Heart right ventricle (tissue), 16 donors: ENCODE measurements at regions not wholly inside any gene's neighbourhood (a gene's known extent, or its start where the extent isn't known, plus 50 kb on each side); places are given as distances from the start of the nearest gene placed in this dataset.

Source experiments
- ATAC-seq, 8 donors: fragments of 200-7000 bp; cut with Tn5 transposase; one replicate each; pipeline ENCODE4 v1.9.1; 2020; ENCODE audit warnings: mild to moderate bottlenecking in 8 of 8, moderate library complexity in 8 of 8, moderate number of reproducible peaks in 1 of 8
- DNase-seq, 2 donors: peaks; one replicate each; pipeline ENCODE4 v3.0.0-alpha.2; 2020
- H3K27ac ChIP-seq, 10 donors: fragments of 200-600 bp; sonication (generic) in 2 of 10; one replicate each; pipeline versions ENCODE4 v1.5.0 to v1.8.0; 2020 to 2022; ENCODE audit warnings: mild to moderate bottlenecking in 3 of 10
- H3K27me3 ChIP-seq, 7 donors: fragments of 200-600 bp; one replicate each; pipeline ENCODE4 v1.8.0; 2021 to 2022; ENCODE audit warnings: mild to moderate bottlenecking in 2 of 7
- H3K36me3 ChIP-seq, 9 donors: fragments of 200-600 bp; sonication (generic) in 1 of 9; one replicate each; pipeline versions ENCODE4 v1.5.0 to v1.8.0; 2020 to 2022; ENCODE audit warnings: mild to moderate bottlenecking in 2 of 9
- H3K4me1 ChIP-seq, 9 donors: fragments of 200-600 bp; sonication (generic) in 1 of 9; one replicate each; pipeline versions ENCODE4 v1.5.0 to v1.8.0; 2020 to 2022; ENCODE audit warnings: mild to moderate bottlenecking in 4 of 9
- H3K4me3 ChIP-seq, 10 donors: fragments of 200-600 bp; sonication (generic) in 2 of 10; one replicate each; pipeline versions ENCODE4 v1.5.0 to v1.8.0; 2020 to 2022; ENCODE audit warnings: mild to moderate bottlenecking in 7 of 10, moderate library complexity in 2 of 10
- H3K9me3 ChIP-seq, 11 donors: fragments of 200-600 bp in 10 of 11; sonication (generic) in 2 of 11; one replicate each; pipeline versions ENCODE4 v1.5.0 to v1.8.0; 2013 to 2022; ENCODE audit warnings: mild to moderate bottlenecking in 2 of 11, control low read depth in 1 of 11, moderate library complexity in 1 of 11
- WGBS, 2 donors: extraction: QIAGEN DNeasy Blood & Tissue Kit; methylation state at CpG; one replicate each; pipeline ENCODE4 v1.1.7; 2013; ENCODE audit warnings: inconsistent platforms in 1 of 2; 5-methylcytosine and 5-hydroxymethylcytosine counted together
- intact Hi-C, 10 donors: fragments of 100-400 bp; cut with DNase I; formaldehyde crosslinking; loops; one replicate each; pipeline versions ENCODE4 v1.11.1 to v1.14.2; 2022
- TF ChIP-seq, protein P1 (sequence below), 9 donors: fragments of 200-600 bp; sonication (generic) in 2 of 9; IDR thresholded peaks; one replicate each; pipeline versions ENCODE4 v1.5.0 to v1.8.0; 2021 to 2022; ENCODE audit warnings: antibody characterized with exemption in 9 of 9, mild to moderate bottlenecking in 5 of 9, moderate library complexity in 1 of 9
- donor health status: Arrhythmogenic right ventricular cardiomyopathy.
- donor health status: ischemic (EF 13 %, LVEDD 7.1; RV severe dilation, severe dysfunction).
- donor health status: healthy with polysubstance abuse.
- donor health status: DM: no; HTN: yes; CAD: no.
- donor health status: DM: no; HTN: no; CAD: no.
- donor health status: ischemic (EF 25% LVEDD 6.9; RV normal size, moderate dysfunction).
- donor health status: ischemic (EF 25% LVEDD 5.7; RV mildly dilated, moderate dysfunction).
- donor health status: healthy.
- donor health status: DM: yes; HTN: yes; CAD: no.
- donor health status: Ischemic cardiomyopathy.
- donor health status: ischemic (EF 35%, LVEDD 5.7; RV mildly dilated, moderate dysfunction).
- donor health status: nonischemic (EF 11% LVEDD 7.7; RV severe dilation, severe dysfunction).
- donor health status: DM: yes; HTN: yes; CAD: no.
- donor health status: PGD.
- donor health status: ischemic (EF 29% LVEDD 5.4; RV normal size, mild dysfunction).
- donor health status: nonischemic (EF 23%, LVEDD 6.1; RV moderate dilation, normal function).

DNA sequence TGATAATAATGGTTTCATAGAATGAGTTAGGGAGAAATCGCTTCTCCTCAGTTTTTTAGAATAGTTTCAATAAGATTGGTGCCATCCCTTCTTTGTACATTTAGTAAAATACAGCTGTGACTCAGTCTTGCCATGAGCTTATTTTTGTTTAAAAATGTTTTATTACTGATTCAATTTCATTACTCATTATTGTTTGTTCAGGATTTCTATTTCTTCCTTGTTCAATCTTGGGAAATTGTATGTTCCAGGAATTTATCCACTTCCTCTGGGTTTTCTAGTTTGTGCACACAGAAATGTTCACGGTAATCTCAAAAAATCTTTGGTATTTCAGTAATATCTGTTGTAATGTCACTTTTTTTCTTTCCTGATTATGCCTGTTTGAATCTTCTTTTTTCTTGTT is 371.5 kb upstream of the SETBP1 start:
- intact Hi-C loops, result no loop called here
- no peak overlapping the region for H3K27ac ChIP-seq
- no peaks in the 10 kb centered on the region for H3K27me3 ChIP-seq
- peaks cover 0 to 32% (median 3%) of the 10 kb centered on the region in 11 donors for H3K9me3 ChIP-seq
- no peaks in the 10 kb centered on the region for H3K4me1 ChIP-seq
- no peaks in the 10 kb centered on the region for H3K36me3 ChIP-seq
- TF ChIP-seq, protein P1, sequence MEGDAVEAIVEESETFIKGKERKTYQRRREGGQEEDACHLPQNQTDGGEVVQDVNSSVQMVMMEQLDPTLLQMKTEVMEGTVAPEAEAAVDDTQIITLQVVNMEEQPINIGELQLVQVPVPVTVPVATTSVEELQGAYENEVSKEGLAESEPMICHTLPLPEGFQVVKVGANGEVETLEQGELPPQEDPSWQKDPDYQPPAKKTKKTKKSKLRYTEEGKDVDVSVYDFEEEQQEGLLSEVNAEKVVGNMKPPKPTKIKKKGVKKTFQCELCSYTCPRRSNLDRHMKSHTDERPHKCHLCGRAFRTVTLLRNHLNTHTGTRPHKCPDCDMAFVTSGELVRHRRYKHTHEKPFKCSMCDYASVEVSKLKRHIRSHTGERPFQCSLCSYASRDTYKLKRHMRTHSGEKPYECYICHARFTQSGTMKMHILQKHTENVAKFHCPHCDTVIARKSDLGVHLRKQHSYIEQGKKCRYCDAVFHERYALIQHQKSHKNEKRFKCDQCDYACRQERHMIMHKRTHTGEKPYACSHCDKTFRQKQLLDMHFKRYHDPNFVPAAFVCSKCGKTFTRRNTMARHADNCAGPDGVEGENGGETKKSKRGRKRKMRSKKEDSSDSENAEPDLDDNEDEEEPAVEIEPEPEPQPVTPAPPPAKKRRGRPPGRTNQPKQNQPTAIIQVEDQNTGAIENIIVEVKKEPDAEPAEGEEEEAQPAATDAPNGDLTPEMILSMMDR (IDR thresholded peaks at IDR 0.05), result no peak
- ATAC-seq (no peak), DNase-seq (no peak)
- WGBS, 2 donors, result 68 to 82% methylated on average over 2 of the region's 2 CpGs
- no peak overlapping the region for H3K4me3 ChIP-seq

DNA sequence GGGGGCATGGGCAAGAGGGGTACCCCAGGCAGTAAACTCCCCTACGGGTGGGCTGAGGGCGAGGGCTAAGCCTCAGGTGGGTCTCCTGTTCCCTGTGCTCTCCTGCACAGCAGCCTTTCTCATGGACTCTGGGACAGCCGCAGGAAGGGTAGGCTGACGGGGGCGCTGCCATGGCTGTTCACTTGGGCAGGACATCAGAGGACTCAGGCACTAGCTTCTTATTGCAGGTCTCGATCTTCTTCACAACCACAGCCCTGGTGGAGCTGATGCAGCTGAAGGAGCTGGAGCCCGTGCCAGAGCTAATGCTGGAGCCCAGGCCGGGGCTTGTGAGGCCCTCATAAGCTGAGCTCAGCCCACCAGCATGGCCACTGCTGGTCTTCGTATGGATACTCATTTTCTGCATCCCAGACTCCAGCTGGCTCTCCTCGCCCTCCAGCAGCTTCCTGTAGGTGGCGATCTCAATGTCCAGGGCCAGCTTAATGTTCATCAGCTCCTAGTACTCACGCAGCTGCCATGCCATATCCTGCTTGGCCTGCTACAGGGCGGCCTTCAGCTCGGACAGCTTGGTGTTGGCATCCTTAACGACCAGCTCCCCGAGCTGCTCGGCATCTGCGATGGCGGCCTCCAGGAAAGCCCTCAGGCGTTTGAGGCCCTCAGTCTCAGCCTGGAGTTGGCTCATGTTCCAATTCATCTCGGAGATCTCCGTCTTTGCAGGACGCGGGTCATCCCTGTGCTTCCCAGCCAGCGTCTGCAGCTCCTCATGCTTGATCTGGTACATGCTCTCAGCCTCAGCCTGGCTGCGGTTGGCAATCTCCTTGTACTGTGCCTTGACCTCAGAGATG is 359.8 kb upstream of the SETBP1 start:
- no peak for DNase-seq
- Histone ChIP-seq H3K36me3 (no peaks in the 10 kb centered on the region), H3K4me1 (no peaks in the 10 kb centered on the region), H3K4me3 (no peak overlapping the region), H3K27me3 (no peaks in the 10 kb centered on the region), H3K27ac (no peak overlapping the region), H3K9me3 (no peaks in the 10 kb centered on the region)
- no peak for ATAC-seq
- TF ChIP-seq, protein P1 (IDR thresholded peaks at IDR 0.05), result no peak
- intact Hi-C loops, result loop anchor here in 5 of 10 donors (5.0 to 10.0 kb wide), 5 partner anchors 186 to 696 kb away; no protein-coding TSS in a partner anchor
- 91 to 94% methylated on average over 26 of the region's 26 CpGs for WGBS, 2 donors

DNA sequence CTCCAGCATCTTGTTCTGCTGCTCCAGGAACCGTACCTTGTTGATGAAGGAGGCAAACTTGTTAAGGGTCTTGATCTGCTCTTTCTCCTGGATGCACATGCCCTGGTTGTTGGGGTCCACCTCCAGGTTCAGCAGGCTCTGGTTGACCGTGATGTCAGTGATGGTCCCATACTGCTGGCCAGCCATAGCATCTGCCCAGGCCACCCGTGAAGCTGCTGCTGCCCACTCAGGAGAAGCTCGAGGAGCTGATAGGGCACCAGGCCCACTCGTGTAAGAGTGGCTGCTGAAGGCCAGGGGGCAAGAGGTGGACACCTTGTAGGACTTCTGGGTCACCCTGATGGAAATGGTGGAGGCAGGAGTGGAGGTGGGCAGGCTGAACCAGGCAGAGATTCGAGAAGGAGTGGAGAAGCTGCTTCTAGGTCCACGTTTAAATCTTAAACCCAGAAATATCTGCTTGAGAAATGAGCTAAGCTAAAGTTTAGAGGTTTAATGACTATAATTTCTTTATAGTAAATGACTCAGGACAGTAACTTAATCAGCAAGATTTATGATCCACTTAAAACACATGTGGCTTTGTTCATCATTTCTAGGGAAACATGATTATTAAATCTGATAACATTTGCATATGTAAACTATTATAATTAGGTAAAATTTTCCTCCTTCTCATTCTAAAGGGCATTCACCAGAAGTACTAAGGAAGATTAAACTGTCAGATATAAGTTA is 358.7 kb upstream of the SETBP1 start:
- TF ChIP-seq, protein P1 (IDR thresholded peaks at IDR 0.05), result no peak
- WGBS, 2 donors, result 77 to 82% methylated on average over 7 of the region's 7 CpGs
- H3K36me3 ChIP-seq, result no peaks in the 10 kb centered on the region
- no peak for ATAC-seq
- no peak for DNase-seq
- H3K9me3 ChIP-seq, result no peaks in the 10 kb centered on the region
- intact Hi-C loops, result loop anchor here in 5 of 10 donors (5.0 to 10.0 kb wide), 5 partner anchors 187 to 697 kb away; no protein-coding TSS in a partner anchor
- no peaks in the 10 kb centered on the region for H3K4me1 ChIP-seq
- no peaks in the 10 kb centered on the region for H3K27me3 ChIP-seq
- no peak overlapping the region for H3K27ac ChIP-seq
- no peak overlapping the region for H3K4me3 ChIP-seq

DNA sequence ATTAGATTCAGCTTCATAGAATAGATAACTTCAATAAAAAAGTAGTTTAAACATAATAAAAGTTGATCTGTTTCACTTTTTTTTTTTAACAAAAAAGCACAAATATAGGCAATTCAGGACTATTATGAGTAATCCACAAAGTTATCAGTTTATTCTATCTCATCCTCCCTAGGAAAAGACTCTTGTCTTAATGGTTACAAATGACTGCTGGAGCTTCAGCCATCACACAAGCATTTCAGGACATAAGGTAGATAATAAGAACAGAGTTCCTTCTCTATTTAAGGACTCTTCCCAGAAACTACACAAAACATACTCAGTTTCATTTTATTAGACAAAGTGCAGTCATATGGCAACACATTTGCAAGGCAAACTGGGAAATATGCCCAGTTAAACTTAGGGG is 357.6 kb upstream of the SETBP1 start:
- Histone ChIP-seq H3K4me1 (no peaks in the 10 kb centered on the region), H3K4me3 (no peak overlapping the region), H3K27ac (no peak overlapping the region), H3K27me3 (no peaks in the 10 kb centered on the region), H3K9me3 (no peaks in the 10 kb centered on the region), H3K36me3 (no peaks in the 10 kb centered on the region)
- ATAC-seq (no peak), DNase-seq (no peak)
- intact Hi-C loops, result loop anchor here in 5 of 10 donors (5.0 to 10.0 kb wide), 5 partner anchors 188 to 698 kb away; no protein-coding TSS in a partner anchor
- TF ChIP-seq, protein P1 (IDR thresholded peaks at IDR 0.05), result no peak
